ENCODE measurements at regions not wholly inside any gene's neighbourhood (a gene's known extent, or its start where the extent isn't known, plus 50 kb on each side); places are given as distances from the start of the nearest gene placed in this dataset.

GRCh38 chr7:12847001-12847400, 159.6 kb downstream of the ARL4A start:
- intact Hi-C loops (cut with micrococcal nuclease), result no loop called here
- CTCF ChIA-PET, result no interaction called here
- H3K9me3 Mint-ChIP-seq, result peaks cover 21% of the 10 kb centered on the region
- ATAC-seq (ENCODE audit: low read depth), result no peak
- no peak for DNase-seq
- H3K36me3 Mint-ChIP-seq (ENCODE audit: low read depth), result no peaks in the 10 kb centered on the region
- no peak overlapping the region for H3K27ac Mint-ChIP-seq
- POLR2A ChIA-PET, result no interaction called here
- TF ChIP-seq CTCF (IDR thresholded peaks at IDR 0.05), result no peak
- H3K27me3 Mint-ChIP-seq, result no peaks in the 10 kb centered on the region
- H3K4me3 Mint-ChIP-seq, result no peak overlapping the region
- H3K4me1 Mint-ChIP-seq, result no peaks in the 10 kb centered on the region

GRCh38 chr7:12851142-12851541, 163.7 kb downstream of the ARL4A start:
- Mint-ChIP-seq H3K4me1 (no peaks in the 10 kb centered on the region), H3K9me3 (peaks cover 8% of the 10 kb centered on the region), H3K27ac (no peak overlapping the region), H3K36me3 (ENCODE audit: low read depth) (no peaks in the 10 kb centered on the region), H3K4me3 (no peak overlapping the region), H3K27me3 (no peaks in the 10 kb centered on the region)
- DNase-seq (no peak), ATAC-seq (ENCODE audit: low read depth) (no peak)
- intact Hi-C loops (cut with micrococcal nuclease), result no loop called here
- CTCF ChIA-PET, result no interaction called here
- POLR2A ChIA-PET, result no interaction called here
- TF ChIP-seq CTCF (IDR thresholded peaks at IDR 0.05), result no peak

GRCh38 chr7:12851841-12852240, 164.4 kb downstream of the ARL4A start:
- H3K9me3 Mint-ChIP-seq, result peaks cover 8% of the 10 kb centered on the region
- intact Hi-C loops (cut with micrococcal nuclease), result no loop called here

GRCh38 chr7:12855036-12855435, 167.6 kb downstream of the ARL4A start:
- TF ChIP-seq CTCF (IDR thresholded peaks at IDR 0.05), result no peak
- H3K36me3 Mint-ChIP-seq (ENCODE audit: low read depth), result no peaks in the 10 kb centered on the region
- DNase-seq (no peak), ATAC-seq (ENCODE audit: low read depth) (no peak)
- H3K4me3 Mint-ChIP-seq, result no peak overlapping the region
- no peak overlapping the region for H3K27ac Mint-ChIP-seq
- no peaks in the 10 kb centered on the region for H3K27me3 Mint-ChIP-seq
- CTCF ChIA-PET, result no interaction called here
- POLR2A ChIA-PET, result no interaction called here
- H3K4me1 Mint-ChIP-seq, result no peaks in the 10 kb centered on the region
- intact Hi-C loops (cut with micrococcal nuclease), result no loop called here
- H3K9me3 Mint-ChIP-seq, result no peaks in the 10 kb centered on the region

More at GRCh38 chr7:12851841-12852240, 164.4 kb downstream of the ARL4A start:
- H3K4me1 Mint-ChIP-seq, result no peaks in the 10 kb centered on the region
- no peak overlapping the region for H3K27ac Mint-ChIP-seq
- ChIA-PET CTCF (no interaction called here), POLR2A (no interaction called here)
- no peaks in the 10 kb centered on the region for H3K36me3 Mint-ChIP-seq (ENCODE audit: low read depth)
- TF ChIP-seq CTCF (IDR thresholded peaks at IDR 0.05), result no peak
- H3K4me3 Mint-ChIP-seq, result no peak overlapping the region
- ATAC-seq (ENCODE audit: low read depth) (no peak), DNase-seq (no peak)
- no peaks in the 10 kb centered on the region for H3K27me3 Mint-ChIP-seq

- TF ChIP-seq CTCF (IDR thresholded peaks at IDR 0.05), result no peak
- H3K36me3 Mint-ChIP-seq (ENCODE audit: low read depth), result no peaks in the 10 kb centered on the region
- no peak overlapping the region for H3K4me3 Mint-ChIP-seq
- DNase-seq (no peak), ATAC-seq (ENCODE audit: low read depth) (no peak)
- H3K27ac Mint-ChIP-seq, result no peak overlapping the region
- intact Hi-C loops (cut with micrococcal nuclease), result no loop called here
- H3K4me1 Mint-ChIP-seq, result no peaks in the 10 kb centered on the region
- POLR2A ChIA-PET, result no interaction called here
- H3K9me3 Mint-ChIP-seq, result no peaks in the 10 kb centered on the region
- H3K27me3 Mint-ChIP-seq, result no peaks in the 10 kb centered on the region
- CTCF ChIA-PET, result no interaction called here
These were observed 172.3 kb downstream of the ARL4A start for GRCh38 chr7:12859761-12860160.

Data from activated B cell treated with CpG ODN at 0.5 μM for 24 hours (primary cell).